ENCODE measurements at regions not wholly inside any gene's neighbourhood (a gene's known extent, or its start where the extent isn't known, plus 50 kb on each side); places are given as distances from the start of the nearest gene placed in this dataset.

DNA sequence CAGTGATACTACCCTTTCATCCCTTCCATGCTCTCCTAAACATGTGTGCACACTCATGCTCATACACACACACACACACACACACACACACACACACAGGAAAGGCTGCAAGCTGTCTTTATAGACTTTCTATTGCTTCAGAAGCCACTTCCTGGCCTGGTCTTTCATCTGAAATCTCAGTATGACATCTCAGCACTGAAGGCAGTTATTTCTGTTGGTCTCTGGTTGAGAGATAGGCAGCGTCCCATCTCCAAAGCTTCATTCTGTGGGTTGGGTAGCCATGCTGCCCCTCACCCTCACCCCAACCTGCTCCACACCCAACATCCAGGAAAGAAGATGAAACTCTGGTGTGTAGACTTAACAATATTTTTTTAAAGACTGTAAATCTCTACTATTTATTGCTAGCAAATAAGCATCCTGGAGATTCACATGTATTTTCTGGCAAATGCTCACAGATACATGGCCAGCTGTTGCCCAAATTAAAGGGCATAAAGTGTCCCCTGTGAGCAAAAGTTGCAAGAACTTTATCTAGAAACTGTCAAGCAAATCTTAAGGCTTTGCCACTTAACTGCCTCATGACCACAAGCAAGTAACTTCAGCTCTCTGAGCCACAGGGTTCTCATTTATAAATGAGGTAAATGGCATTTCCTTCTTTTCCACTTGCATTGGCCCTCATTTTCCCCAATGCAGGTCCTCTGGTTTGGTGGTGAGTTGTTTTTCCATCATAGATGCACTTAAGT, 189.8 kb upstream of the AFF2 start:
- intact Hi-C loops (cut with micrococcal nuclease) = no loop called here
- Mint-ChIP-seq H3K4me3 (ENCODE audit: unreplicated experiment) (no peak overlapping the region), H3K27ac (ENCODE audit: low read depth, unreplicated experiment) (no peak overlapping the region), H3K9me3 (ENCODE audit: unreplicated experiment) (peaks cover 17% of the 10 kb centered on the region), H3K36me3 (ENCODE audit: insufficient read depth, unreplicated experiment) (no peaks in the 10 kb centered on the region), H3K4me1 (ENCODE audit: insufficient read depth, unreplicated experiment) (no peaks in the 10 kb centered on the region), H3K27me3 (ENCODE audit: insufficient read depth, unreplicated experiment) (no peaks in the 10 kb centered on the region)
- CTCF ChIA-PET = interaction anchor here (0.7 kb wide), 1 partner anchor 11 kb away, joined by 3 read pairs; no protein-coding TSS in a partner anchor
- BruUV-seq (replicated peaks) = no TSS peak
- POLR2A ChIA-PET = no interaction called here
- DNase-seq (ENCODE audit: unreplicated experiment) = no peak
- TF ChIP-seq, protein P1, sequence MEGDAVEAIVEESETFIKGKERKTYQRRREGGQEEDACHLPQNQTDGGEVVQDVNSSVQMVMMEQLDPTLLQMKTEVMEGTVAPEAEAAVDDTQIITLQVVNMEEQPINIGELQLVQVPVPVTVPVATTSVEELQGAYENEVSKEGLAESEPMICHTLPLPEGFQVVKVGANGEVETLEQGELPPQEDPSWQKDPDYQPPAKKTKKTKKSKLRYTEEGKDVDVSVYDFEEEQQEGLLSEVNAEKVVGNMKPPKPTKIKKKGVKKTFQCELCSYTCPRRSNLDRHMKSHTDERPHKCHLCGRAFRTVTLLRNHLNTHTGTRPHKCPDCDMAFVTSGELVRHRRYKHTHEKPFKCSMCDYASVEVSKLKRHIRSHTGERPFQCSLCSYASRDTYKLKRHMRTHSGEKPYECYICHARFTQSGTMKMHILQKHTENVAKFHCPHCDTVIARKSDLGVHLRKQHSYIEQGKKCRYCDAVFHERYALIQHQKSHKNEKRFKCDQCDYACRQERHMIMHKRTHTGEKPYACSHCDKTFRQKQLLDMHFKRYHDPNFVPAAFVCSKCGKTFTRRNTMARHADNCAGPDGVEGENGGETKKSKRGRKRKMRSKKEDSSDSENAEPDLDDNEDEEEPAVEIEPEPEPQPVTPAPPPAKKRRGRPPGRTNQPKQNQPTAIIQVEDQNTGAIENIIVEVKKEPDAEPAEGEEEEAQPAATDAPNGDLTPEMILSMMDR (IDR thresholded peaks at IDR 0.05; ENCODE audit: unreplicated experiment) = no peak

DNA sequence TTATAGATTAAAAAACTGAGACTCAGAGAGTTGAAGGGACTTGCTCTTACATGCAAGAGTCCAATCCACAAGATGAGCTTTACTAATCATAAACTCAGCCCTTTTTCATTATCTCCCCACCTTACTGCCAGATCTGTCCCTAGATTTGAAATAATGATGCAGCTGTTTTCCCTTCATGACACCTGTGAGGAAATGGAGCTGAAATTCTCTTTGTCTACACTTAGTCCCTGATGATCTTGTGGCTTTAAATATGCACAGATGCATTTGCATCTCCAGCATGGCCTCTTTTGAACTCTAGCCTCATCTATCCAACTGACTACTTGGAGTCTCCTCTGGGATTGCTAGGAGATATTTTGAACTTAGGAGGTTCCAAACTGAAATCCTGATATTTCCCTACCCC, 188.9 kb upstream of the AFF2 start:
- BruUV-seq (replicated peaks) = no TSS peak
- no peaks in the 10 kb centered on the region for H3K4me1 Mint-ChIP-seq (ENCODE audit: insufficient read depth, unreplicated experiment)
- TF ChIP-seq, protein P1 (IDR thresholded peaks at IDR 0.05; ENCODE audit: unreplicated experiment) = no peak
- ChIA-PET CTCF (interaction anchor here (0.6 to 0.7 kb wide), 2 partner anchors 10 to 194 kb away, joined by 3 read pairs; no protein-coding TSS in a partner anchor), POLR2A (no interaction called here)
- no peak overlapping the region for H3K4me3 Mint-ChIP-seq (ENCODE audit: unreplicated experiment)
- H3K9me3 Mint-ChIP-seq (ENCODE audit: unreplicated experiment) = peaks cover 25% of the 10 kb centered on the region
- no peaks in the 10 kb centered on the region for H3K36me3 Mint-ChIP-seq (ENCODE audit: insufficient read depth, unreplicated experiment)
- H3K27me3 Mint-ChIP-seq (ENCODE audit: insufficient read depth, unreplicated experiment) = no peaks in the 10 kb centered on the region
- DNase-seq (ENCODE audit: unreplicated experiment) = no peak
- H3K27ac Mint-ChIP-seq (ENCODE audit: low read depth, unreplicated experiment) = no peak overlapping the region
- intact Hi-C loops (cut with micrococcal nuclease) = no loop called here

DNA sequence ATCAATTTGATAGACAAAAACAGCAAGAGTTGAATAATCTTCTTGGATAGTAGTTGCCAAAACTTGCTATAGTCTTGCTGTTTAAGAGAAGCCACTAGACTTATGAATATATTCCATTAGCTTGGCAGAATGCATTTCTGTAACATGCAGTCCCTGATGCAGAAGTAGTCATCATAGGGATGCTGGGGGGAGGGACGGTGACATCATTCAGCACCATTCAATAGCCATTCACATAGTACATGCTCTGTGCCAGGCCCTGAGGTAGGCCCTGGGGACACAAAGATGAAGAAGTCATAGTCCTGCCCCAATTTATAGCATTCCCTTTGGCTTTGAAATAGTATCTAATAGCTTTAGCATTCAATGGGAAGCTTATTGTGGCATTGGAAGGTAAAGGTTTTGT, 185.5 kb upstream of the AFF2 start:
- H3K36me3 Mint-ChIP-seq (ENCODE audit: insufficient read depth, unreplicated experiment) = no peaks in the 10 kb centered on the region
- DNase-seq (ENCODE audit: unreplicated experiment) = no peak
- no peak overlapping the region for H3K4me3 Mint-ChIP-seq (ENCODE audit: unreplicated experiment)
- intact Hi-C loops (cut with micrococcal nuclease) = no loop called here
- CTCF ChIA-PET = no interaction called here
- no peaks in the 10 kb centered on the region for H3K4me1 Mint-ChIP-seq (ENCODE audit: insufficient read depth, unreplicated experiment)
- no peaks in the 10 kb centered on the region for H3K27me3 Mint-ChIP-seq (ENCODE audit: insufficient read depth, unreplicated experiment)
- peaks cover 32% of the 10 kb centered on the region for H3K9me3 Mint-ChIP-seq (ENCODE audit: unreplicated experiment)
- no peak overlapping the region for H3K27ac Mint-ChIP-seq (ENCODE audit: low read depth, unreplicated experiment)
- TF ChIP-seq, protein P1 (IDR thresholded peaks at IDR 0.05; ENCODE audit: unreplicated experiment) = no peak
- POLR2A ChIA-PET = no interaction called here
- no TSS peak for BruUV-seq (replicated peaks)

DNA sequence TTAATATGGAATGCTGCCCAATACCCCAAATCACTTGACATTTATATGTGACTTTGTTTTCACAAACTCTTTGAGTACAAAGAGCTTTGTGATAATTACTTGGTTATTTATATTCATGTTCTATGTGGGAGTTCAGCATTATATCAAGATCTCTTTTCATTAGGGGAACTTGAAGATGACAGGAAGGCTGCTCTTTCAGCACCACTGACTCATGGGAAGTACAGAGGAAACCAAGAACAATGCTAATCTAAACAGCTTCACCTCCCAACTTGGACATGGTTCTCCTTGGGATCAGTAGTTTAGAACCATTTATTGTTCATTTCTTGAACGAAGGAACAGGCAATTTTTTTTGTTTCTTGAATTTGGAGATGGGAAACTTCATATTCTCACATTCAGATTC, 184.0 kb upstream of the AFF2 start:
- no TSS peak for BruUV-seq (replicated peaks)

More for the DNA sequence above, 184.0 kb upstream of the AFF2 start:
- intact Hi-C loops (cut with micrococcal nuclease) = no loop called here
- no peaks in the 10 kb centered on the region for H3K36me3 Mint-ChIP-seq (ENCODE audit: insufficient read depth, unreplicated experiment)
- H3K27ac Mint-ChIP-seq (ENCODE audit: low read depth, unreplicated experiment) = no peak overlapping the region
- POLR2A ChIA-PET = no interaction called here
- no peaks in the 10 kb centered on the region for H3K27me3 Mint-ChIP-seq (ENCODE audit: insufficient read depth, unreplicated experiment)
- H3K4me1 Mint-ChIP-seq (ENCODE audit: insufficient read depth, unreplicated experiment) = no peaks in the 10 kb centered on the region
- TF ChIP-seq, protein P1 (IDR thresholded peaks at IDR 0.05; ENCODE audit: unreplicated experiment) = no peak
- no peak for DNase-seq (ENCODE audit: unreplicated experiment)
- H3K4me3 Mint-ChIP-seq (ENCODE audit: unreplicated experiment) = no peak overlapping the region
- CTCF ChIA-PET = no interaction called here
- H3K9me3 Mint-ChIP-seq (ENCODE audit: unreplicated experiment) = peaks cover 37% of the 10 kb centered on the region

All from MCF 10A (cell line).